GM23338 (cell line): ENCODE measurements at regions not wholly inside any gene's neighbourhood (a gene's known extent, or its start where the extent isn't known, plus 50 kb on each side); places are given as distances from the start of the nearest gene placed in this dataset.

ENCODE experiments used
- ATAC-seq: fragments of 200-7000 bp; cut with Tn5 transposase; 3 replicates; pipeline ENCODE4 v1.9.1; 2020
- DNase-seq: peaks from one replicate; pipeline ENCODE4 v3.0.0-alpha.2; 2015; ENCODE audit warnings: low spot score
- H2AFZ ChIP-seq: fragments of 200-600 bp; sonication (generic); 2 replicates; pipeline ENCODE4 v1.8.0; 2016; ENCODE audit warnings: antibody characterized with exemption, mild to moderate bottlenecking, moderate library complexity
- H3F3A ChIP-seq: fragments of 200-600 bp; sonication (generic); replicated peaks from 2 replicates; pipeline ENCODE4 v1.8.0; 2017; ENCODE audit warnings: antibody characterized with exemption, mixed run types, low read depth
- H3K27ac ChIP-seq: fragments of 200-600 bp; sonication (generic); 2 replicates; pipeline ENCODE4 v1.6.1; 2016; ENCODE audit warnings: low read depth
- H3K27me3 ChIP-seq: fragments of 200-600 bp; sonication (generic); 2 replicates; pipeline ENCODE4 v1.8.0; 2016; ENCODE audit warnings: mild to moderate bottlenecking, mixed run types, moderate library complexity; ENCODE audit not compliant: insufficient read depth
- H3K36me3 ChIP-seq: fragments of 200-600 bp; sonication (generic); 2 replicates; pipeline ENCODE4 v1.8.0; 2016; ENCODE audit warnings: mild to moderate bottlenecking; ENCODE audit not compliant: insufficient read depth
- H3K4me1 ChIP-seq: fragments of 200-600 bp; sonication (generic); 2 replicates; pipeline ENCODE4 v1.8.0; 2016; ENCODE audit warnings: mild to moderate bottlenecking, moderate library complexity; ENCODE audit not compliant: insufficient read depth
- H3K4me2 ChIP-seq: fragments of 200-600 bp; sonication (generic); 2 replicates; pipeline ENCODE4 v1.7.1; 2017; ENCODE audit warnings: mixed run types
- H3K4me3 ChIP-seq: fragments of 200-600 bp; sonication (generic); 2 replicates; pipeline ENCODE4 v1.6.1; 2016; ENCODE audit warnings: mixed run types
- H3K79me2 ChIP-seq: fragments of 200-600 bp; sonication (generic); replicated peaks from 2 replicates; pipeline ENCODE4 v1.8.0; 2017; ENCODE audit warnings: mild to moderate bottlenecking; ENCODE audit not compliant: insufficient read depth
- H3K9me2 ChIP-seq: fragments of 200-600 bp; sonication (generic); 2 replicates; pipeline ENCODE4 v1.8.0; 2017; ENCODE audit not compliant: insufficient read depth
- H4K20me1 ChIP-seq: fragments of 200-600 bp; sonication (generic); replicated peaks from 2 replicates; pipeline ENCODE4 v1.8.0; 2017; ENCODE audit warnings: mild to moderate bottlenecking; ENCODE audit not compliant: insufficient read depth
- H3K27ac Mint-ChIP-seq: 2 replicates; pipeline ENCODE4 v1.8.0; 2020; ENCODE audit warnings: inconsistent platforms, mild to moderate bottlenecking, moderate library complexity, mixed read lengths
- H3K27me3 Mint-ChIP-seq: 3 replicates; pipeline ENCODE4 v1.8.0; 2022; ENCODE audit warnings: low read depth, mild to moderate bottlenecking, moderate library complexity, mixed read lengths, inconsistent platforms; ENCODE audit not compliant: insufficient read depth, poor library complexity
- H3K36me3 Mint-ChIP-seq: 3 replicates; pipeline ENCODE4 v1.8.0; 2021; ENCODE audit warnings: low read depth, mild to moderate bottlenecking, inconsistent platforms, moderate library complexity, mixed read lengths
- H3K4me1 Mint-ChIP-seq: 3 replicates; pipeline ENCODE4 v1.8.0; 2020; ENCODE audit warnings: mild to moderate bottlenecking, inconsistent platforms, mixed read lengths
- H3K4me3 Mint-ChIP-seq: 3 replicates; pipeline ENCODE4 v1.8.0; 2021; ENCODE audit warnings: moderate library complexity, mild to moderate bottlenecking, inconsistent platforms, mixed read lengths
- H3K9me3 Mint-ChIP-seq: 3 replicates; pipeline ENCODE4 v1.8.0; 2020; ENCODE audit warnings: moderate library complexity, mild to moderate bottlenecking, inconsistent platforms, mixed read lengths
- CREB1 ChIP-seq: fragments of 250-450 bp; sonication (Bioruptor Pico); IDR thresholded peaks from 2 replicates; pipeline ENCODE4 v1.5.0; 2020; ENCODE audit warnings: low read depth, mild to moderate bottlenecking, moderate library complexity
- EZH2 ChIP-seq: fragments of 200-600 bp; sonication (generic); IDR thresholded peaks from one replicate; pipeline ENCODE4 v1.8.0; 2017; ENCODE audit warnings: antibody characterized with exemption, mild to moderate bottlenecking, low read depth; ENCODE audit not compliant: unreplicated experiment
- EZH2phosphoT487 ChIP-seq: fragments of 200-600 bp; sonication (generic); IDR thresholded peaks from one replicate; pipeline ENCODE4 v1.8.1; 2018; ENCODE audit warnings: antibody characterized with exemption; ENCODE audit not compliant: unreplicated experiment
- JUNB ChIP-seq: IDR thresholded peaks from one replicate; pipeline ENCODE4 v1.6.1; 2016; ENCODE audit warnings: antibody characterized with exemption; ENCODE audit not compliant: unreplicated experiment
- NANOG ChIP-seq: IDR thresholded peaks from 2 replicates; pipeline ENCODE4 v1.6.1; 2016; ENCODE audit warnings: antibody characterized with exemption, borderline replicate concordance
- ZNF114 ChIP-seq: fragments of 250-450 bp; sonication (Bioruptor Pico); IDR thresholded peaks from 2 replicates; pipeline ENCODE4 v1.5.0; 2020; ENCODE audit warnings: mild to moderate bottlenecking, moderate library complexity
- ZNF331 ChIP-seq: fragments of 250-450 bp; sonication (Bioruptor Pico); IDR thresholded peaks from 2 replicates; pipeline ENCODE4 v1.5.0; 2020; ENCODE audit warnings: low read depth, mild to moderate bottlenecking, moderate library complexity
- TF ChIP-seq, protein P1 (sequence below): fragments of 250-450 bp; sonication (Bioruptor Pico); IDR thresholded peaks from 2 replicates; pipeline ENCODE4 v1.5.0; 2020; ENCODE audit warnings: mild to moderate bottlenecking, moderate library complexity
- TF ChIP-seq, protein P2 (sequence below): IDR thresholded peaks from 2 replicates; pipeline ENCODE4 v1.6.1; 2016; ENCODE audit warnings: antibody characterized with exemption
- TF ChIP-seq, protein P3 (sequence below), 2 experiments: fragments of 200-600 bp in 1 of 2; sonication (generic) in 1 of 2; conservative IDR thresholded peaks; 2 replicates each; pipeline versions ENCODE4 v1.5.1 to v1.6.1; 2016 to 2017; ENCODE audit warnings: antibody characterized with exemption in 2 of 2, low read depth in 2 of 2, mild to moderate bottlenecking in 2 of 2, moderate library complexity in 1 of 2
- TF ChIP-seq, protein P4 (sequence below): IDR thresholded peaks from one replicate; pipeline ENCODE4 v1.6.1; 2018; ENCODE audit warnings: antibody characterized with exemption; ENCODE audit not compliant: unreplicated experiment

DNA sequence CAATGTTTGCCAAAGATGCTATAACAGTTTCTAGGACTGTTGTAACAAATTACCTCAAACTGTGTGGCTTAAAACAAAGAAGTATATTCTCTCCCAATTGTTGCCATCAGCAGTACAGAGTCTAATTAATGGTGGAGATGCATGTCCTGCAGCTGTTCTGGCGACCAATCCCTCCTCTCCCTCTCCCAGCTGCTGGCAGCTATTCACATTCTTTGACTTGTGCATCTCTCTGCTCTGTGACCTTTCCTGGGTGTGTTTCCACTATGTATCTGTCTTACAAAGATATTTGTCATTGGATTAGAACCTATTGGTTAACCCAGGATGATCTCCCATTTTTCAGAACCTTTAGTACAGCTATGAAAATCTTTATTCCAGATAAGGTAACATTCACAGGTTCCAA, 561.7 kb upstream of the POM121L12 start (continued):
- TF ChIP-seq, protein P1, sequence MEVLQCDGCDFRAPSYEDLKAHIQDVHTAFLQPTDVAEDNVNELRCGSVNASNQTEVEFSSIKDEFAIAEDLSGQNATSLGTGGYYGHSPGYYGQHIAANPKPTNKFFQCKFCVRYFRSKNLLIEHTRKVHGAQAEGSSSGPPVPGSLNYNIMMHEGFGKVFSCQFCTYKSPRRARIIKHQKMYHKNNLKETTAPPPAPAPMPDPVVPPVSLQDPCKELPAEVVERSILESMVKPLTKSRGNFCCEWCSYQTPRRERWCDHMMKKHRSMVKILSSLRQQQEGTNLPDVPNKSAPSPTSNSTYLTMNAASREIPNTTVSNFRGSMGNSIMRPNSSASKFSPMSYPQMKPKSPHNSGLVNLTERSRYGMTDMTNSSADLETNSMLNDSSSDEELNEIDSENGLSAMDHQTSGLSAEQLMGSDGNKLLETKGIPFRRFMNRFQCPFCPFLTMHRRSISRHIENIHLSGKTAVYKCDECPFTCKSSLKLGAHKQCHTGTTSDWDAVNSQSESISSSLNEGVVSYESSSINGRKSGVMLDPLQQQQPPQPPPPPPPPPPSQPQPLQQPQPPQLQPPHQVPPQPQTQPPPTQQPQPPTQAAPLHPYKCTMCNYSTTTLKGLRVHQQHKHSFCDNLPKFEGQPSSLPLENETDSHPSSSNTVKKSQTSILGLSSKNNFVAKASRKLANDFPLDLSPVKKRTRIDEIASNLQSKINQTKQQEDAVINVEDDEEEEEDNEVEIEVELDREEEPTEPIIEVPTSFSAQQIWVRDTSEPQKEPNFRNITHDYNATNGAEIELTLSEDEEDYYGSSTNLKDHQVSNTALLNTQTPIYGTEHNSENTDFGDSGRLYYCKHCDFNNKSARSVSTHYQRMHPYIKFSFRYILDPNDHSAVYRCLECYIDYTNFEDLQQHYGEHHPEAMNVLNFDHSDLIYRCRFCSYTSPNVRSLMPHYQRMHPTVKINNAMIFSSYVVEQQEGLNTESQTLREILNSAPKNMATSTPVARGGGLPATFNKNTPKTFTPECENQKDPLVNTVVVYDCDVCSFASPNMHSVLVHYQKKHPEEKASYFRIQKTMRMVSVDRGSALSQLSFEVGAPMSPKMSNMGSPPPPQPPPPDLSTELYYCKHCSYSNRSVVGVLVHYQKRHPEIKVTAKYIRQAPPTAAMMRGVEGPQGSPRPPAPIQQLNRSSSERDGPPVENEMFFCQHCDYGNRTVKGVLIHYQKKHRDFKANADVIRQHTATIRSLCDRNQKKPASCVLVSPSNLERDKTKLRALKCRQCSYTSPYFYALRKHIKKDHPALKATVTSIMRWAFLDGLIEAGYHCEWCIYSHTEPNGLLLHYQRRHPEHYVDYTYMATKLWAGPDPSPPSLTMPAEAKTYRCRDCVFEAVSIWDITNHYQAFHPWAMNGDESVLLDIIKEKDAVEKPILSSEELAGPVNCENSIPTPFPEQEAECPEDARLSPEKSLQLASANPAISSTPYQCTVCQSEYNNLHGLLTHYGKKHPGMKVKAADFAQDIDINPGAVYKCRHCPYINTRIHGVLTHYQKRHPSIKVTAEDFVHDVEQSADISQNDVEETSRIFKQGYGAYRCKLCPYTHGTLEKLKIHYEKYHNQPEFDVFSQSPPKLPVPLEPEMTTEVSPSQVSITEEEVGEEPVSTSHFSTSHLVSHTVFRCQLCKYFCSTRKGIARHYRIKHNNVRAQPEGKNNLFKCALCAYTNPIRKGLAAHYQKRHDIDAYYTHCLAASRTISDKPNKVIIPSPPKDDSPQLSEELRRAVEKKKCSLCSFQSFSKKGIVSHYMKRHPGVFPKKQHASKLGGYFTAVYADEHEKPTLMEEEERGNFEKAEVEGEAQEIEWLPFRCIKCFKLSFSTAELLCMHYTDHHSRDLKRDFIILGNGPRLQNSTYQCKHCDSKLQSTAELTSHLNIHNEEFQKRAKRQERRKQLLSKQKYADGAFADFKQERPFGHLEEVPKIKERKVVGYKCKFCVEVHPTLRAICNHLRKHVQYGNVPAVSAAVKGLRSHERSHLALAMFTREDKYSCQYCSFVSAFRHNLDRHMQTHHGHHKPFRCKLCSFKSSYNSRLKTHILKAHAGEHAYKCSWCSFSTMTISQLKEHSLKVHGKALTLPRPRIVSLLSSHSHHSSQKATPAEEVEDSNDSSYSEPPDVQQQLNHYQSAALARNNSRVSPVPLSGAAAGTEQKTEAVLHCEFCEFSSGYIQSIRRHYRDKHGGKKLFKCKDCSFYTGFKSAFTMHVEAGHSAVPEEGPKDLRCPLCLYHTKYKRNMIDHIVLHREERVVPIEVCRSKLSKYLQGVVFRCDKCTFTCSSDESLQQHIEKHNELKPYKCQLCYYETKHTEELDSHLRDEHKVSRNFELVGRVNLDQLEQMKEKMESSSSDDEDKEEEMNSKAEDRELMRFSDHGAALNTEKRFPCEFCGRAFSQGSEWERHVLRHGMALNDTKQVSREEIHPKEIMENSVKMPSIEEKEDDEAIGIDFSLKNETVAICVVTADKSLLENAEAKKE (CRISPR knock-in tag) = no peak

DNA sequence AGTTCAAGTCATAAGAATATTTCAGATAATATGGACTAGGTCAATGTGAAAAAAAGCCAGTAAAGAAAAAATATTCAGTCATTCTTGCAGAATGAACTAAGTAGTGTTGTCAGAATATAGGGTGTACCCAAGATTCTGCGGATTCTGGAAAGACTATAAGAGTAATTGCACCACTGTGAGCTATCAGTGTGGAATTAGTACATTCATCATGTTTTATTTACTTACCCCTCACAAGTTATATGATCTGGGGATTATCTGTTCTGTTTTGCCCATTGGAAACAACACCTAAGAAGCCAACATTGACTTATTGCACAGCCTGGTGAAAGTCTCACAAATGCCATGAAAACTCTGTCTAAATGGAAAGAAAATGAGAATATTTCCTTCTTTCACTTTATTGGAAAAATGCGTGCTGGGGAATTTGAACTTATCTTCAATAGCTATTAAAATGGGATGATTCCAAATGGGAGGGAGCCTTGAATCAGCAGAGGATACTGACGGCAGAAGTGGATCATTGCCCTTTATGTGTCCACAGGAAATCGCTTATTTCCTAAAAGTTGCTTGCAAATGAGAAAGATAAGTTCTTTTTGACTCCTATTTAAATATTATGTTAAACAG, 563.3 kb upstream of the POM121L12 start:
- Histone ChIP-seq H3F3A (no peaks in the 10 kb centered on the region), H3K4me2 (no peak overlapping the region), H3K4me1 (no peaks in the 10 kb centered on the region), H3K27me3 (no peaks in the 10 kb centered on the region), H3K27ac (no peak overlapping the region), H3K79me2 (no peaks in the 10 kb centered on the region), H4K20me1 (no peaks in the 10 kb centered on the region), H2AFZ (no peak overlapping the region; the same call in 1 of the 2 replicates), H3K4me3 (no peak overlapping the region), H3K9me2 (peaks cover 19% of the 10 kb centered on the region; the same call in 1 of the 2 replicates), H3K36me3 (no peaks in the 10 kb centered on the region; the same call in 1 of the 2 replicates)
- H3K36me3 Mint-ChIP-seq = no peaks in the 10 kb centered on the region
- DNase-seq (no peak), ATAC-seq (no peak)
- H3K27me3 Mint-ChIP-seq = no peaks in the 10 kb centered on the region
- no peak overlapping the region for H3K4me3 Mint-ChIP-seq
- no peaks in the 10 kb centered on the region; the same call in 2 of the 3 replicates for H3K9me3 Mint-ChIP-seq
- no peak overlapping the region for H3K27ac Mint-ChIP-seq
- H3K4me1 Mint-ChIP-seq = no peaks in the 10 kb centered on the region
- TF ChIP-seq ZNF331 (CRISPR knock-in tag) (no peak), ZNF114 (CRISPR knock-in tag) (no peak), EZH2phosphoT487 (no peak), EZH2 (no peak), CREB1 (CRISPR knock-in tag) (no peak), NANOG (no peak), JUNB (no peak)
- TF ChIP-seq, protein P2, sequence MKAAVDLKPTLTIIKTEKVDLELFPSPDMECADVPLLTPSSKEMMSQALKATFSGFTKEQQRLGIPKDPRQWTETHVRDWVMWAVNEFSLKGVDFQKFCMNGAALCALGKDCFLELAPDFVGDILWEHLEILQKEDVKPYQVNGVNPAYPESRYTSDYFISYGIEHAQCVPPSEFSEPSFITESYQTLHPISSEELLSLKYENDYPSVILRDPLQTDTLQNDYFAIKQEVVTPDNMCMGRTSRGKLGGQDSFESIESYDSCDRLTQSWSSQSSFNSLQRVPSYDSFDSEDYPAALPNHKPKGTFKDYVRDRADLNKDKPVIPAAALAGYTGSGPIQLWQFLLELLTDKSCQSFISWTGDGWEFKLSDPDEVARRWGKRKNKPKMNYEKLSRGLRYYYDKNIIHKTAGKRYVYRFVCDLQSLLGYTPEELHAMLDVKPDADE = no peak
- TF ChIP-seq, protein P3, sequence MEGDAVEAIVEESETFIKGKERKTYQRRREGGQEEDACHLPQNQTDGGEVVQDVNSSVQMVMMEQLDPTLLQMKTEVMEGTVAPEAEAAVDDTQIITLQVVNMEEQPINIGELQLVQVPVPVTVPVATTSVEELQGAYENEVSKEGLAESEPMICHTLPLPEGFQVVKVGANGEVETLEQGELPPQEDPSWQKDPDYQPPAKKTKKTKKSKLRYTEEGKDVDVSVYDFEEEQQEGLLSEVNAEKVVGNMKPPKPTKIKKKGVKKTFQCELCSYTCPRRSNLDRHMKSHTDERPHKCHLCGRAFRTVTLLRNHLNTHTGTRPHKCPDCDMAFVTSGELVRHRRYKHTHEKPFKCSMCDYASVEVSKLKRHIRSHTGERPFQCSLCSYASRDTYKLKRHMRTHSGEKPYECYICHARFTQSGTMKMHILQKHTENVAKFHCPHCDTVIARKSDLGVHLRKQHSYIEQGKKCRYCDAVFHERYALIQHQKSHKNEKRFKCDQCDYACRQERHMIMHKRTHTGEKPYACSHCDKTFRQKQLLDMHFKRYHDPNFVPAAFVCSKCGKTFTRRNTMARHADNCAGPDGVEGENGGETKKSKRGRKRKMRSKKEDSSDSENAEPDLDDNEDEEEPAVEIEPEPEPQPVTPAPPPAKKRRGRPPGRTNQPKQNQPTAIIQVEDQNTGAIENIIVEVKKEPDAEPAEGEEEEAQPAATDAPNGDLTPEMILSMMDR (conservative IDR thresholded peaks at IDR 0.05; ENCODE audit: low read depth in 2 of 2) = no peak
- TF ChIP-seq, protein P4, sequence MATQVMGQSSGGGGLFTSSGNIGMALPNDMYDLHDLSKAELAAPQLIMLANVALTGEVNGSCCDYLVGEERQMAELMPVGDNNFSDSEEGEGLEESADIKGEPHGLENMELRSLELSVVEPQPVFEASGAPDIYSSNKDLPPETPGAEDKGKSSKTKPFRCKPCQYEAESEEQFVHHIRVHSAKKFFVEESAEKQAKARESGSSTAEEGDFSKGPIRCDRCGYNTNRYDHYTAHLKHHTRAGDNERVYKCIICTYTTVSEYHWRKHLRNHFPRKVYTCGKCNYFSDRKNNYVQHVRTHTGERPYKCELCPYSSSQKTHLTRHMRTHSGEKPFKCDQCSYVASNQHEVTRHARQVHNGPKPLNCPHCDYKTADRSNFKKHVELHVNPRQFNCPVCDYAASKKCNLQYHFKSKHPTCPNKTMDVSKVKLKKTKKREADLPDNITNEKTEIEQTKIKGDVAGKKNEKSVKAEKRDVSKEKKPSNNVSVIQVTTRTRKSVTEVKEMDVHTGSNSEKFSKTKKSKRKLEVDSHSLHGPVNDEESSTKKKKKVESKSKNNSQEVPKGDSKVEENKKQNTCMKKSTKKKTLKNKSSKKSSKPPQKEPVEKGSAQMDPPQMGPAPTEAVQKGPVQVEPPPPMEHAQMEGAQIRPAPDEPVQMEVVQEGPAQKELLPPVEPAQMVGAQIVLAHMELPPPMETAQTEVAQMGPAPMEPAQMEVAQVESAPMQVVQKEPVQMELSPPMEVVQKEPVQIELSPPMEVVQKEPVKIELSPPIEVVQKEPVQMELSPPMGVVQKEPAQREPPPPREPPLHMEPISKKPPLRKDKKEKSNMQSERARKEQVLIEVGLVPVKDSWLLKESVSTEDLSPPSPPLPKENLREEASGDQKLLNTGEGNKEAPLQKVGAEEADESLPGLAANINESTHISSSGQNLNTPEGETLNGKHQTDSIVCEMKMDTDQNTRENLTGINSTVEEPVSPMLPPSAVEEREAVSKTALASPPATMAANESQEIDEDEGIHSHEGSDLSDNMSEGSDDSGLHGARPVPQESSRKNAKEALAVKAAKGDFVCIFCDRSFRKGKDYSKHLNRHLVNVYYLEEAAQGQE = no peak
